ENCODE measurements at regions not wholly inside any gene's neighbourhood (a gene's known extent, or its start where the extent isn't known, plus 50 kb on each side); places are given as distances from the start of the nearest gene placed in this dataset.

- no peak for DNase-seq
Measured at GRCh38 chr4:20354120-20354519, 102.4 kb downstream of the SLIT2 start.

DNA sequence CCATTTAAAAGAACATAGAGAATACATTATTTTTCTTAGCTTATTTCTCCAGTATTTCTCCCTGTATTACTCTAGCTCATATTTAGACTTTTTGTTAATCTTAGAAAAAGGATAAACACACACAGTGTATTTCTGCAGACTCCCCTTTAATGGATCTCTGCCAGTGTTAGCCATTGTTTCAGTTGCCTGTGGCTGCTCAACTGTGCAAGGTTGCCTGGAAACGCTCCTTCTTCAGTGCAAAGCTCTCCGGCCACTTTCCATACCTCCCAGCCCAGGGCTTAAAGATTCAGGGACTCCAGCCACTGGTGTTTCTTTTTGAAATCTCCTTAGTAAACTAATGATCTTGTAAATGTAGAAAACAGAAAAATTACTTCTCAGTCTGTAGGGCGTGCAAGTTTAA is 104.9 kb downstream of the SLIT2 start:
- DNase-seq, result no peak

- DNase-seq, result no peak
Measured at GRCh38 chr4:20358110-20358509, 106.4 kb downstream of the SLIT2 start.

DNA sequence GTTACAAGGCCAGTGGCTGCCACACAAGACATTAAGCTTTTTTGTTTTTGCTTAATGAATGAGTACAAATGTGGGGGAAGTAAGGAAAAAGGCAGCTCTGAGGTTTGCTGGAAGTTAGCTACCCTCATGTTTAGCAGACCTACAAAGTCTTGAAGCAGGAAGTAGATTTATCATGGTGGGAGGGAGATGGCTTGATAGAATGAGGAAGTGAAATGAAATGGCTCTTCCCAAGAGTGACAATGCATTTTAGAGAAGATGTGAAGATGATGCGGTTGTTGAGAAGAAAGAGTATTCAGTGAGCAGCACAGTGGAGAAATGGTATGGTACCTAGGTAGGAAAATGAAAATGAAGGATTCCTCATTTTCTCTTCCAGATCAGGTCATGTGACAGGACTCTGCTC is 108.0 kb downstream of the SLIT2 start:
- DNase-seq, result no peak

GRCh38 chr4:20362148-20362547 is 110.4 kb downstream of the SLIT2 start:
- no peak for DNase-seq

GRCh38 chr4:20364969-20365368 is 113.3 kb downstream of the SLIT2 start:
- DNase-seq, result no peak

DNA sequence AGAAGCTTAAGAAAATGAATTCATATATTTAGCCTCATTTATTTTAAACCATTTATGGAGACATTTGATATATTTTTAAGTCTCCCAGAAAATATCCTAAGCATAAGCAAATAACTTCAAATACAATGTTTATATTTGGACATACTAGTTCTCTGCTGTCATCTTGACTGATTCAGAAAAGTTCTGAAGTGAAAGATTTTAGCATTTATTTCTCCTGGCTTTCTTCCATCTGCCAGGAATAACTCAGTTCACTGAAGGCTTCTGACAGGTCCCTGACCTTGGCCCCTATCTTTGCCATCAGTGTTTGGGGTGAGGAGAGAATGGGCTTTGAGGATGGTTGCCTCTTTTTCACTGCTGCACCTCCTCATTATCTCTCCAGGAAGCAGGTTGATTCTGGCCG is 115.7 kb downstream of the SLIT2 start:
- DNase-seq, result no peak

DNA sequence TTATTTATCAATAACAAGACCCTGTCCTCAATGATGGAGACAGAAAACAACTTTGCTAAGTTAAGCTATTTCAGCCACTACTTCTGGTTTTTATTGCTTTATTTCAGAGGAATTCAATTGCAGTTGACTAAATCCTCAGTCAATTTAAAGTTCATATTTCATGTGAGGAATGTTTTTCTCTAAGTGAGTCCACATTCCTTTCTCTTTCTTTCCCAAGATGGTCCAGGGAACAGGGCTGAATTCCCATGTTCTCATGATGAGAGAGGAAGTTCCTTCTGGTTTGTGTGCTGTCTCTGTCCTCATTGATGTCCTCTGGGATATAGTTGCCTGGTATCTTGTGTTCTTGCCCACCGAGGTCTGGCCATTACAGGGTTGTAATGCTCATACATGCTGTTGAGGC is 117.2 kb downstream of the SLIT2 start:
- no peak for DNase-seq

DNA sequence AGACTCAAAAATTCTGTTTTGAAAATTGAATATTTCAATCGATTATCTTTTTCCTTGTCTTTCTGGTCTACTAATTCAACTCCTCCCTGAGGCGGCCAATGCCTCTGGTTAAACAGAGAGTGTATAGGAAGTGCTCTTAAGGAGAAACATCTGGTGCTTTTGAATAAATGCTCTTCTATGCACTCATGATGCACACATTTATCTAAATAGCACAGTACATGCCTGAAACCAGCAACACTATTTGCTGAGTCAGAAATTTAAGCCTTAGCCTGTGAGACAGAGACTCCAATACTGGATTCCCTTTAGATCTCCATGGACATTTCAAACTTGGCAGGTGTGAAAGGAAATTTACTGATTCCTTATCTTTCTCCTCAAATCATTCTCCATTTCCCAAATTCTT is 118.6 kb downstream of the SLIT2 start:
- DNase-seq, result no peak

DNA sequence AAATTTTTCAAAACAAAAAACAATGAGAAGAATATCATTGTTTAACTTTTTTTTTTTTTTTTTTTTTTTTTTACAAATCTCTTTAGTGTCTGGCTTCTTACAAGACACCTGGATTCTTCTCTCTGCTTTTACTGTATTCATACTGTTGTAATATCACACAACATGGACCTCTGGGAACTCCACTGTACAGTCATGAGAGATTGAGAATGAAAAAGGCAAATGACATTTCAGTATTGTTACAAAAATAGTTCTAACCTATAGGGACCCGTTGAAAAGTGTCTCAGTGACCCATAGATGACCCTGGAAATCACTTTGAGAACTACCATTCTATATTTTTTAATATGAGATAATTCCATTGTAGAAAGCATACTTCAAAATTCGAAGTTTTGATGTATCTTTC is 124.4 kb downstream of the SLIT2 start:
- DNase-seq, result no peak

DNA sequence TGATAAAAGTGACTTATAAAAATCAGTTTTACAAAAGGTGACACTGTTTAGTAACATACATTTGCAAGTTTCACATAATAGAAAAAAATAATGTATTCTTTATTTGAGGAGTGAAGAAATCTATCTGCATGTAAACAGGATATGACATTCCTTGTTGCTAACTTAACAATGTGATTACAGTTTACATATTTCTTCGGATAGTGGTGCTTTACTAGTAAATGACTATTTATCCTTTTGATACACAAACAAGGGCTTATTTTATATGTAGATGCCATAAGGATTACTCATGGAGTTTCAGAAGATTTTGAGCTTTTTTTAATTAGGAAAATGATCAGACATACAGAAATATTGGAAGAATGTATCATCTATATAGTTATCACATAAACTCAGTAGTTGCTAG is 126.5 kb downstream of the SLIT2 start:
- DNase-seq, result no peak

DNA sequence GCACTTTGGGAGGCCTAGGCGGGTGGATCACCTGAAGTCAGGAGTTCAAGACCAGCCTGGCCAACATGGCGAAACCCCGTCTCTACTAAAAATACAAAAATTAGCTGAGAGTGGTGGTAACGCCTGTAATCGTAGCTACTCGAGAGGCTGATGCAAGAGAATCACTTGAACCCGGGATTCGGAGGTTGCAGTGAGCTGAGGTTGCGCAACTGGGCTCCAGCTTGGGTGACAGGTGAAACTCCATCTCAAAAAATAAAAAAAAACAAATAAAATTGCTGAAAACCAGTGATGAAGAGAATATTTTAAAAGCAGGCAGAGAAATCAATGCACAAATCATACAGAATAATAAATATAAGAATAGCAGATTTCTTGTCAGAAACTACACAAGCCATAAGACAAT is 129.3 kb downstream of the SLIT2 start:
- no peak for DNase-seq

DNA sequence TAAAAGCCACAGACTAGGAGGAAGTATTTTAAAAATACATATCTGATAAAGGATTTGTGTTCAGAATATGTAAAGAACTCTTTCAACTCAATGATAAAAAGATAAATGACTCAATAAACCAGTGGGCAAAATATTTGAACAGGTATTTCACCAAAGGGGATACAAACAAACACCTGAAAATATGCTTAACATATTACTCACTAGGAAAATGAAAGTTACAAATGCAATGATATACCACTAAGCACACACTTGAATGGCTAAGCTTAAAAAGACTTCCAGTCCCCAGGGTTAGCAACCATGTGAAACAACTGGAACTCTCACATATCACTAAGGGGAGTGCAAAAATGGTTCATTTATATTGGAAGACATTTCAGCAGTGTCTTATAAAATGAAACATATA is 131.6 kb downstream of the SLIT2 start:
- no peak for DNase-seq

- DNase-seq, result no peak
Measured at GRCh38 chr4:20383969-20384368, 132.3 kb downstream of the SLIT2 start.

DNA sequence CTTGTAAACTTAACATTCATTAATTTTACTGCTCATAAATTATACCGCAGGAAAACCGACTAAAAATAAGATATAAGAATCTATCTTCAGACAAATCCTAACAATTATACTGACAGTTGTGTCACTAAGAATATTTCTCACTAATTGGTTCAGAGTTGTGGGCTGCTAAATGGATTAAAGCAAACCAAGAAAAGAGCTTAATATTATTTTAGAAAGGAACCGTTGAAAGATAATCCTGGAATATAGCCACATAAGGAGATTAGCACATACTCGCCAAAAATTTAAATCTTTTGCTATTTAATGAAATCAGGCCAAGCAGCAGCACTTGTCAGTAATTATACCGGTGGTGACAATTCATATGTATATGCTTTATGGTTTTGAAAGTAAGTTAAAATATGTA is 132.8 kb downstream of the SLIT2 start:
- DNase-seq, result no peak

- DNase-seq, result no peak
Measured at GRCh38 chr4:20386001-20386740, 134.5 kb downstream of the SLIT2 start.

DNA sequence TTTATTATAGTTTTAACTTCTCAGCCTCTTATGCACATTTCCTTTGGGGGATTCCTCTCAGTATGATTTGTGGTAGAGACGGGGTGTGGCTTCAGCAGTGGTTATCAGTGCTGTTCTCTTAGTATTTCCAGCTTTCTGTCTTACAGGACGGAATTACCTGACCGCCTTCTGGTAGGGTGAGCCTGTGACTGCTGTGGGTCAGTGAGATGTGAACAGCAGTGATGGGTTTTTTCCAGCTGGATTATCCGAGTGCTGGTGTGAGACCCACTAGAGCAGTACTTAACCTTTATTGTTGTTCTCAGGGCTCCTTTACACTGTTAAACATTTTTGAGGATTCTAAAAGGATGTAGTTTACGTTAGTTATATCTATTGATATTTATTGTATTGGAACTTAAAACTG is 135.2 kb downstream of the SLIT2 start:
- no peak for DNase-seq

DNA sequence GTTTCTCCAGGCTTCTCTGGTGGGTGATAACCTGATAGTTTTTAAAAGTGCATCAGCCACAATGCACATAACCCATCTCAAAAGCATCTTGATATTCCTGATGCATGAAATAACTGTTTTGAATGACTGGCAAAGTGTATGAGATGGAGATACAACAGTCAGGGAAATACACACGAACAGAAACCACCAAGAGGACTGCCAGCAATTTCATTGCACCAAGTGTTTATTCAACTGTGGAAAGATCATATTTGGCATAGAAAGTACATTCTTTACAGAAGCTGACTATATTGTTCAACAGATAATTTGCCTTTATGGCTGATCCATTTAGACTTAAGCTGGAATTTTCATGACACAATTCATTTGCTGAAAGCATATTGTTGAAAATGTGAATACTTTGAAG is 139.5 kb downstream of the SLIT2 start:
- DNase-seq, result no peak

DNA sequence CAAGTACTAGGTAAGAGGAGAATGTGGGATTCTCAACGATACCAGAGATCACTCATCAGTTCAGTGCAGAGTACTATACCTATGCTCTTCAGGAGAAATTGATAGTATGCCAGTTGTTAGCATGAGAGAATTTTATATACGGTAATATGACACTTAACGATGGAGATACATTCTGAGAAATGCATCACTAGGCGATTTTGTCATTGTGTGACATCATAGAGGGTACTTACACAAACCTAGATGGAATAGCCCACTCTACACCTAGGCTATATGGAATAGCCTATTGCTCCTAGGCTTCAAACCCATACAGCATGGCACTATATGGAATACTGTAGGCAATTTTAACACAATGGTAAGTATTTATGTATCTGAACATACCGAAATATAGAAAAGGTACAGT is 140.2 kb downstream of the SLIT2 start:
- DNase-seq, result no peak

DNA sequence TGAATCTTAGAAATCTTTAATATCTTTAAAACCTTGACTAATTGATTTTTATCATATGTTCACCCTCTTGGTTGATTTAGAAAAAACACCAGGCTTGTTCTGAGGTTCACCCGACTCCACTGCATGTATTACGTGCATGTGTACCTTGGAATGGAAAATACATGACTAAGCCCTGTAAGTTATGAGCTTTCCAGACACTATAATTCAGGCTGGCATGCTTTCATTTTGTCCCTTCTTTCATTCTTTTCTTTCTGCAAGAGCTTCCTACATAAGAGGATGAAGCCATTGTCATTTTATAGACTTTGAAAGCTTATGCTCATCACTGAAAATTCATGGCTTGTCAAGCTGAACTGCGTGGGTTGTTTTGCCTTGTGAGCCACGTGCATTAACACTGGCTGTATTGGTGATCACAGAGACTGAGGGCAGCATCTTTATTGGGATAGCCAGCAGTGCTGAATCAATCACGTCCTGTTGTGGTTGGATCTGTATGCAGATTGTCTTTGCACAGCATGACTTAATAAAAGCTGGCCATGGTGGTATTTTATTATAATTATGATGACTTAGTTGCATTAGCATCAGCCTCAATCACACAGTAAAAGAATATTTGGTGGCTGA is 141.9 kb downstream of the SLIT2 start:
- no peak for DNase-seq

DNA sequence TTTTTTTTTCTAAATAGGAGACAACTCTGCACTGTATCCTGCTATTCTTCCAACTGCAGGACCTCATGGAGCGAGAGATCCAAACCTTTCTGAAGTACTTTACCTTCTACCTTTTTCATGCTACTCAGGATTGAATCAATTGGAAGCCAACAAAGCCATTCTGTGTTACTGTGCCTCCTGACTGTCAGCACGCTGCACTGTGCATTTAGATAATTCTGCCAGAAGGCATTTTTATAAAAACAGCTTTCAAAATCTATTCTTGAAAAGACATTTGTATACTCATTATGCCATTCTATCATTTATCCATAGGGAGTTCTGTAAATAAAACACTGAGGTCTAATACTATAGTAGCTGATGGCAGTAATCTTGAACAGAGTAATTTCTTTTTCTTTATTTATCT is 142.8 kb downstream of the SLIT2 start:
- DNase-seq, result no peak

DNA sequence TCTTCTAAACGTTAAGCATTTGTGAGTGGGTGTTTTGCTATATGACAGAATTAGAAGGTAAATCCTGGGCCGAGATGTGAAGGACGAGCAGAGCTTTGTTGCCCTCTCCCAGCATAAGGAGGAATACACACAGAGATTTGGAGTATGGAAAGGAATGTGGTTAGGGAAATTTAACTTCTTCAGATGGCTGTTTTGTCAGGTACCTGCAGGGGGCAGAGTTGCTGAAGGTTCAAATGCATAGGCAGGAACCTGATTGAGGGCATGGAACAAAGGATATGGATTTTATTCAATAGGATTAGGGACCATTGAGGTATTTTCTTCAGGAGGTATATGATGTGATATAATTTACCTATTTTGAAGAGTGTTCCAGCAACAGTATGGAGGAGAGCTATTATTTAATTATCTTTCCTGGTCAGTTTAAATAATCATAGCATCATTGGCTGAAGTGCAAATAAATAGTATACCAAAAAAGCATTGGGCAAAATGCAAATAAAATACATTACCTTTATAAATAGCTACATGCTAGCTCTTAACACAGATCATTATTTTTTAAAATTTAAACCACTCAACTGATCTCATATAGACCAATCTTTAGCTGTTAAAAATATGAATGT is 143.6 kb downstream of the SLIT2 start:
- DNase-seq, result no peak

DNA sequence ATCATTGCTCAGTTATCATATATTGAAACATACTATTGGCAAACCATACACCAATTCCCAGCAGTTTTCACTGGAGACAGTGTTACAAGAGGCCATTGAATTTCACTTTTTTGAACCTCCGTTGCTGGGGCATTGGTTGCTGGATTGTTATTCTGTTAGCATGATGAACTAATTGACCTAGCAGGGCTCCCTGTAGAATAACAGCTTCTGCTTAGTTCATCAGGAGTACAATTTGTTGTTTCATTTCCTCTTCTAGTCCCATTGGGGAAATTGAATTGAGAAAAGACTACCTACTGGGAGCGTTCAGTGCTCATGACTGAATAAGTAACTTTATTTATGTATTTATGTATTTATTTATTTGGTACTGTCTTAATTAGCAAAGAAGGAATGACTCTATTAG is 151.6 kb downstream of the SLIT2 start:
- no peak for DNase-seq

DNA sequence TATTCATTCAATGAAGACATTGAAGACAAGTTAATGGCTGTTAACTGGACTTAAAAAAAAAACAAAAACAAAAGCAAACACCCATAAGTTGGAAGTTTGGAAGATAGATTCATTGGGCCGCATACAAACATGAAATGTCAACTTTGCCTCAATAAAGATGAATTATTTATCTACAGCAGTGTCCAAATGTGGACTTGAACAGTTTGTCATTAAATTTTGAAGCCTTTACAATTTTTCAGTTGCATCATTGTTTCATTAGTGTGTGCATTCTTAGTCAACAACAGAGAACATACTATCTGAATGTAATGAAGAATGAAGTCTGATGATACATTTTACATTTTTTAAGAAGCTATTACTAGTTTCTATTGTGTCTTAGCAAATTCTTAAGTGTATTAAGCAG is 152.1 kb downstream of the SLIT2 start:
- no peak for DNase-seq

DNA sequence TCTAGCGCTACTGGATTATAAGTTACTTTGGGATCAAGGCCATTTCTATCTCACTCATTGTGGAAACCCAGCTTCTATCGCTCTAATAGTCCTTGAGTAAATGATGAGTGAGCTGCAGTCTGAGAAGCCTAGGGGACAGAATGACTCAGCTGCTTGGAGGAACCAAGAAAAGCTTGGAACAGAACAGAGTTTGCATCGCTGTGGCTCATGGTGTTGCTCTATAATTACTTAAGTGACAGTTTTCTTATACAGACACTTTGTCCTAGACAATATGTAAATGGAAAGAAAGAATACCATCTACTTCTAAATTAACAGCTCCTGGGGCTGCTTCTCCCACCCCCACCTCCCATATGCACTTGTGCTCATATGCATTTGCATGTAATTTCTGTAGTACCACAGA is 156.9 kb downstream of the SLIT2 start:
- no peak for DNase-seq

Data from 8988T (cell line).